ENCODE measurements at regions not wholly inside any gene's neighbourhood (a gene's known extent, or its start where the extent isn't known, plus 50 kb on each side); places are given as distances from the start of the nearest gene placed in this dataset.

DNA sequence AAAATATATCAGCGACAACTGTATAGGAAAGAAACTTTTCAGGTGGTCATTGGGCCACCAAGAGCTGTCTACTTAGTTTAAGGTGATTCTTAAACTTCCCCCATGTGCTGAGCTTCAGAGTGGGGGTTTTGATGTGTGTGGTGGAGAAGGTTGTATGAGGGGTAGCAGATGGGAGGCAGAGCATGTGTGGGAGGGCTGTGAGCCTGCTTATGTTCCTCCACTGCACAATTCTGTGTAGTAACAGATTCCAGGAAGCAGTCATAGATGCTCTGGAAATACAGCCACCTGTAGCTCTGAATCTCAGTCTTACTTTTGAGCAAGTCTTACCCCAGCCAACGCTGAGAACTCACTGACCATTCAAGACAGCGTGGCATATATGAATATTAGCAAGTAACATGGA, 95.3 kb upstream of the SPATA13 start:
- TF ChIP-seq, protein P1, sequence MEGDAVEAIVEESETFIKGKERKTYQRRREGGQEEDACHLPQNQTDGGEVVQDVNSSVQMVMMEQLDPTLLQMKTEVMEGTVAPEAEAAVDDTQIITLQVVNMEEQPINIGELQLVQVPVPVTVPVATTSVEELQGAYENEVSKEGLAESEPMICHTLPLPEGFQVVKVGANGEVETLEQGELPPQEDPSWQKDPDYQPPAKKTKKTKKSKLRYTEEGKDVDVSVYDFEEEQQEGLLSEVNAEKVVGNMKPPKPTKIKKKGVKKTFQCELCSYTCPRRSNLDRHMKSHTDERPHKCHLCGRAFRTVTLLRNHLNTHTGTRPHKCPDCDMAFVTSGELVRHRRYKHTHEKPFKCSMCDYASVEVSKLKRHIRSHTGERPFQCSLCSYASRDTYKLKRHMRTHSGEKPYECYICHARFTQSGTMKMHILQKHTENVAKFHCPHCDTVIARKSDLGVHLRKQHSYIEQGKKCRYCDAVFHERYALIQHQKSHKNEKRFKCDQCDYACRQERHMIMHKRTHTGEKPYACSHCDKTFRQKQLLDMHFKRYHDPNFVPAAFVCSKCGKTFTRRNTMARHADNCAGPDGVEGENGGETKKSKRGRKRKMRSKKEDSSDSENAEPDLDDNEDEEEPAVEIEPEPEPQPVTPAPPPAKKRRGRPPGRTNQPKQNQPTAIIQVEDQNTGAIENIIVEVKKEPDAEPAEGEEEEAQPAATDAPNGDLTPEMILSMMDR (IDR thresholded peaks at IDR 0.05) = no peak
- TF ChIP-seq POLR2A (IDR thresholded peaks at IDR 0.05) (no peak), EP300 (IDR thresholded peaks at IDR 0.05) (no peak)
